Breast epithelium (tissue), 4 donors: ENCODE measurements at regions not wholly inside any gene's neighbourhood (a gene's known extent, or its start where the extent isn't known, plus 50 kb on each side); places are given as distances from the start of the nearest gene placed in this dataset.

Source experiments
- DNase-seq, 2 donors: peaks; one replicate each; pipeline ENCODE4 v3.0.0-alpha.2; 2019; ENCODE audit warnings: low spot score in 2 of 2
- H3K27ac ChIP-seq, 2 donors: fragments of 200-600 bp; sonication (generic) in 1 of 2; one replicate each; pipeline ENCODE4 v1.5.1; 2016 to 2019; ENCODE audit warnings: mild to moderate bottlenecking in 1 of 2
- H3K27me3 ChIP-seq, 2 donors: fragments of 200-600 bp; sonication (generic) in 1 of 2; one replicate each; pipeline versions ENCODE4 v1.5.1 to v1.6.0; 2017 to 2019; ENCODE audit warnings: control low read depth in 1 of 2, mild to moderate bottlenecking in 1 of 2
- H3K36me3 ChIP-seq: fragments of 200-600 bp; one replicate; pipeline ENCODE4 v1.5.1; 2019
- H3K4me1 ChIP-seq, 2 donors: fragments of 200-600 bp; sonication (generic); one replicate each; pipeline ENCODE4 v1.5.1; 2016 to 2019; ENCODE audit warnings: control low read depth in 1 of 2
- H3K4me3 ChIP-seq, 3 donors: fragments of 200-600 bp; sonication (generic); 1 replicate in 2 of 3; 2 replicates in 1 of 3; pipeline ENCODE4 v1.5.1; 2016 to 2019; ENCODE audit warnings: mild to moderate bottlenecking in 3 of 3, moderate library complexity in 2 of 3
- H3K9me3 ChIP-seq, 2 donors: fragments of 200-600 bp; sonication (generic) in 1 of 2; one replicate each; pipeline ENCODE4 v1.5.1; 2016 to 2019; ENCODE audit warnings: control low read depth in 1 of 2
- CTCF ChIP-seq, 3 donors: fragments of 450-650 bp; IDR thresholded peaks; one replicate each; pipeline ENCODE4 v1.5.1; 2016 to 2017; ENCODE audit warnings: antibody characterized with exemption in 3 of 3, mild to moderate bottlenecking in 3 of 3, moderate library complexity in 3 of 3
- POLR2A ChIP-seq: fragments of 450-650 bp; IDR thresholded peaks from one replicate; pipeline ENCODE4 v1.6.1; 2016; ENCODE audit warnings: antibody characterized with exemption, mild to moderate bottlenecking, moderate library complexity
- POLR2AphosphoS5 ChIP-seq, 3 donors: sonication (generic); formaldehyde crosslinking; IDR thresholded peaks; one replicate each; pipeline ENCODE4 v1.6.1; 2017; ENCODE audit warnings: antibody characterized with exemption in 3 of 3
- intact Hi-C: fragments of 100-400 bp; cut with DNase I; formaldehyde crosslinking; loops from one replicate; pipeline ENCODE4 v1.15.1; 2023; ENCODE audit warnings: low total_unique reads

- no peak for DNase-seq
- intact Hi-C loops, result no loop called here
- H3K27ac ChIP-seq, result no peak overlapping the region
- no peak overlapping the region for H3K4me3 ChIP-seq
- no peak for TF ChIP-seq CTCF (IDR thresholded peaks at IDR 0.05)
- no peak for TF ChIP-seq POLR2A
- TF ChIP-seq POLR2AphosphoS5 (IDR thresholded peaks at IDR 0.05), result no peak
- no peaks in the 10 kb centered on the region for H3K36me3 ChIP-seq
- no peaks in the 10 kb centered on the region for H3K9me3 ChIP-seq
- H3K27me3 ChIP-seq, result no peaks in the 10 kb centered on the region
- no peaks in the 10 kb centered on the region for H3K4me1 ChIP-seq
Measured at GRCh38 chr15:62736756-62737155, 305.8 kb upstream of the TPM1 start.

GRCh38 chr15:62737551-62737950, 305.0 kb upstream of the TPM1 start:
- intact Hi-C loops, result no loop called here
- no peaks in the 10 kb centered on the region for H3K27me3 ChIP-seq
- H3K4me1 ChIP-seq, result peaks cover 0 to 3% of the 10 kb centered on the region in 2 donors
- no peak overlapping the region for H3K27ac ChIP-seq
- TF ChIP-seq POLR2A (no peak), POLR2AphosphoS5 (IDR thresholded peaks at IDR 0.05) (no peak), CTCF (IDR thresholded peaks at IDR 0.05) (no peak)
- H3K9me3 ChIP-seq, result no peaks in the 10 kb centered on the region
- no peak for DNase-seq
- no peaks in the 10 kb centered on the region for H3K36me3 ChIP-seq
- no peak overlapping the region for H3K4me3 ChIP-seq

GRCh38 chr15:62739082-62739481, 303.5 kb upstream of the TPM1 start:
- Histone ChIP-seq H3K36me3 (no peaks in the 10 kb centered on the region), H3K4me3 (no peak overlapping the region), H3K4me1 (peaks cover 0 to 3% of the 10 kb centered on the region in 2 donors), H3K9me3 (no peaks in the 10 kb centered on the region), H3K27ac (no peak overlapping the region), H3K27me3 (no peaks in the 10 kb centered on the region)
- no peak for TF ChIP-seq POLR2A
- TF ChIP-seq CTCF (IDR thresholded peaks at IDR 0.05), result no peak
- no peak for TF ChIP-seq POLR2AphosphoS5 (IDR thresholded peaks at IDR 0.05)
- intact Hi-C loops, result no loop called here
- no peak for DNase-seq

- intact Hi-C loops, result no loop called here
- Histone ChIP-seq H3K36me3 (no peaks in the 10 kb centered on the region), H3K27ac (no peak overlapping the region), H3K4me3 (no peak overlapping the region), H3K4me1 (peaks cover 0 to 3% of the 10 kb centered on the region in 2 donors), H3K27me3 (no peaks in the 10 kb centered on the region), H3K9me3 (no peaks in the 10 kb centered on the region)
- TF ChIP-seq POLR2AphosphoS5 (IDR thresholded peaks at IDR 0.05) (no peak), CTCF (IDR thresholded peaks at IDR 0.05) (no peak), POLR2A (no peak)
- no peak for DNase-seq
Measured at GRCh38 chr15:62739507-62739906, 303.0 kb upstream of the TPM1 start.

GRCh38 chr15:62740141-62741004, 302.2 kb upstream of the TPM1 start:
- Histone ChIP-seq H3K27ac (no peak overlapping the region), H3K9me3 (no peaks in the 10 kb centered on the region), H3K36me3 (no peaks in the 10 kb centered on the region), H3K4me3 (no peak overlapping the region), H3K4me1 (peaks cover 0 to 3% of the 10 kb centered on the region in 2 donors), H3K27me3 (no peaks in the 10 kb centered on the region)
- intact Hi-C loops, result no loop called here
- DNase-seq, result no peak
- no peak for TF ChIP-seq POLR2AphosphoS5 (IDR thresholded peaks at IDR 0.05)
